ENCODE measurements at regions not wholly inside any gene's neighbourhood (a gene's known extent, or its start where the extent isn't known, plus 50 kb on each side); places are given as distances from the start of the nearest gene placed in this dataset.
"Not testable (repeated sequence)": the region's sequence is repeated elsewhere in the genome, so short reads cannot be mapped to it uniquely, and the experiment has no call there.

DNA sequence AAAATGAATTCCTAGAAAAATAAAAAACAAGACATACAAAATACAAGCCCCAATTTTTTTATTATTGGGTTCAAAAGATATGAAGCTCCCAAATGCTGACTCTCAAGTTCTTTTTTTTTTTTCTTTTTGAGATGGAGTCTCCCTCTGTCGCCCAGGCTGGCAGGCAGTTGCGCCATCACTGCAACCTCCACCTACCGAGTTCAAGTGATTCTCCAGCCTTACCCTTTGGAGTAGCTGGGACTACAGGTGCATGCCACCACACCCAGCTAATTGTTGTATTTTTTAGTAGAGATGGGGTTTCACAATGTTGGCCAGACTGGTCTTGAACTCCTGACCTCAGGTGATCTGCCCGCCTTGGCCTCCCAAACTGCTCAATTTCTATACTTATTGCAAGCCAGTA lies 600.6 kb downstream of the BCOR start:
- H3K9ac ChIP-seq (ENCODE audit: low read length in 2 of 2); H3K4me1 ChIP-seq (ENCODE audit: control insufficient read depth, insufficient read depth, low read length); H3K36me3 ChIP-seq (ENCODE audit: control insufficient read depth in 2 of 2, insufficient read depth in 2 of 2, low read length in 2 of 2); H3K27ac ChIP-seq (ENCODE audit: low read length); H3K9me3 ChIP-seq (ENCODE audit: control insufficient read depth in 2 of 2, low read length in 2 of 2); H3K4me3 ChIP-seq (ENCODE audit: low read length in 2 of 2): not testable (repeated sequence)
- H3K27me3 ChIP-seq (ENCODE audit: control insufficient read depth in 1 of 2, insufficient read depth in 2 of 2, low read length in 2 of 2), result peaks cover 0 to 15% of the 10 kb centered on the region in 2 donors

DNA sequence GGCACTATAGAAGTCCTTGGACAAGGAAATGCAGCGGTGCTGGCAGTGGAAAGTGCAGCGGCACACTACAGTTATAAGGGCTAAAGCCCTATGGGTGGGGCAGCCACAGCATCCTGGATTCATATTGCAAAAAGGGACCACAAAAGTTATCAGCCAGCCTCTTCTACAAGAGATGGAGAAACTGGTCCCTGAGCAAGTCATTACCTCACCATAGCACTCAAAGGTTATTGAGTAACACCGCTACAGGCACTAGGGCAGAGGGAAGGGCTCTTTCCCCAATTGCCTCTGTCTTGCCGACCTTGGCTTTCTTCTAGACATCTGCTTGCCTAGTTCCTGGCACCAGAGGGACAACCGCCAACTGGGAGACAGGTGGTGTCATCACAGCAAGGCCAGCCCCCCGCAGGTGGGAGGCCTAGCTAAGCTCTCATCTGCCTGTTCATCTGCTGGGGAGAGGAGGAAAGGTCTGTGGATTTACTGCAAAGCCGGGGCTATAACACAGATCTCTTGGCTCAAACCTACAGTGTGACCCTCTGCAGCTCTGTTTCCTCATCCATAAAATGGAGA lies 600.0 kb downstream of the BCOR start:
- Histone ChIP-seq H3K9ac (ENCODE audit: low read length in 2 of 2) (no peak overlapping the region), H3K4me3 (ENCODE audit: low read length in 2 of 2) (no peak overlapping the region), H3K27ac (ENCODE audit: low read length) (no peak overlapping the region)

DNA sequence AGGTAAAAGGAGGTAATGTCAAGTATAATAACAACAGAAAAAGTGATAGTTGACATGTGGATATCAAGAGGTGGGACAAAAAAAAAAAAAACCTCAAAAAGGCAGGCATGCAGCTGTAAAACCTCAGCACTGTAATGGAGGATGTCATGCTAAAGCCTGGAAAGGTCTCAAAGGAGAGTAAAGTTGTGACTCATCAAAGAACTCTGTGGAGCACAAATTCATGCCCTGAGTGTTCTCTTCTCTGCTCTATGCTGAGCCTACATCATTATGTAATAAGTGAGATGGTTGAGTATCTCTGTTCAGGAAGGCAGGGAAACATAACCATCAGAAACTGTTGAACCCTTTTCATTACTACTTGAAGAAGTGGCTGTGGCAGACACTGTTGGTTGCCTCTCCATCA lies 597.8 kb downstream of the BCOR start:
- peaks cover 0 to 9% of the 10 kb centered on the region in 2 donors for H3K27me3 ChIP-seq (ENCODE audit: control insufficient read depth in 1 of 2, insufficient read depth in 2 of 2, low read length in 2 of 2)
- H3K36me3 ChIP-seq (ENCODE audit: control insufficient read depth in 2 of 2, insufficient read depth in 2 of 2, low read length in 2 of 2), result no peaks in the 10 kb centered on the region
- no peak overlapping the region for H3K4me3 ChIP-seq (ENCODE audit: low read length in 2 of 2)
- no peak overlapping the region for H3K9ac ChIP-seq (ENCODE audit: low read length in 2 of 2)
- no peaks in the 10 kb centered on the region for H3K4me1 ChIP-seq (ENCODE audit: control insufficient read depth, insufficient read depth, low read length)
- H3K9me3 ChIP-seq (ENCODE audit: control insufficient read depth in 2 of 2, low read length in 2 of 2), result peaks cover 0 to 8% of the 10 kb centered on the region in 2 donors
- H3K27ac ChIP-seq (ENCODE audit: low read length), result no peak overlapping the region

More for the DNA sequence above, 600.0 kb downstream of the BCOR start:
- Histone ChIP-seq H3K36me3 (ENCODE audit: control insufficient read depth in 2 of 2, insufficient read depth in 2 of 2, low read length in 2 of 2) (no peaks in the 10 kb centered on the region), H3K9me3 (ENCODE audit: control insufficient read depth in 2 of 2, low read length in 2 of 2) (peaks cover 0 to 8% of the 10 kb centered on the region in 2 donors), H3K27me3 (ENCODE audit: control insufficient read depth in 1 of 2, insufficient read depth in 2 of 2, low read length in 2 of 2) (peaks cover 0 to 14% of the 10 kb centered on the region in 2 donors), H3K4me1 (ENCODE audit: control insufficient read depth, insufficient read depth, low read length) (peaks cover 3% of the 10 kb centered on the region)

- Histone ChIP-seq H3K4me1 (ENCODE audit: control insufficient read depth, insufficient read depth, low read length) (no peaks in the 10 kb centered on the region), H3K9me3 (ENCODE audit: control insufficient read depth in 2 of 2, low read length in 2 of 2) (peaks cover 0 to 8% of the 10 kb centered on the region in 2 donors), H3K27ac (ENCODE audit: low read length) (no peak overlapping the region)
These were observed 595.9 kb downstream of the BCOR start for GRCh38 chrX:39501822-39502221.

DNA sequence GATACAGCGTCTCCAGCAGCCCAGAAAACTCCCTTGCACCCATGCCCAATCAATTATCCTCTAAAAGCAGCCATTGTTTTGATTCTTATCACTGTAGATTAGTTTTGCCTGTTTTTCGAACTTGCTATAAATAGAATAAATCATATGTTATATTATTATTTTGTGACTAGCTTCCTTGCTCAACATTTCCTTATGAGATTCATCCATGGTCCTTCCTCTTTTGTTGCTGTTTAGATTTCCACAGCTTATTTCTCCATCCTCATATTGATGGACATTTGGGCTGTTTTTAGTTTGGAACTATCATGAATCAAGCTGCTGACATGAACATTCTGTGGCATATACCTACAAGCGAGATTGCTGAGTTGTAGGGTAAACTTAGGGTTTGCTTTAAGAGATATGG lies 595.3 kb downstream of the BCOR start:
- H3K27ac ChIP-seq (ENCODE audit: low read length), result no peak overlapping the region
- H3K36me3 ChIP-seq (ENCODE audit: control insufficient read depth in 2 of 2, insufficient read depth in 2 of 2, low read length in 2 of 2), result no peaks in the 10 kb centered on the region
- H3K9ac ChIP-seq (ENCODE audit: low read length in 2 of 2), result no peak overlapping the region
- H3K9me3 ChIP-seq (ENCODE audit: control insufficient read depth in 2 of 2, low read length in 2 of 2), result peaks cover 0 to 8% of the 10 kb centered on the region in 2 donors
- no peaks in the 10 kb centered on the region for H3K4me1 ChIP-seq (ENCODE audit: control insufficient read depth, insufficient read depth, low read length)
- no peak overlapping the region for H3K4me3 ChIP-seq (ENCODE audit: low read length in 2 of 2)
- H3K27me3 ChIP-seq (ENCODE audit: control insufficient read depth in 1 of 2, insufficient read depth in 2 of 2, low read length in 2 of 2), result peaks cover 0 to 7% of the 10 kb centered on the region in 2 donors

More at GRCh38 chrX:39501822-39502221, 595.9 kb downstream of the BCOR start:
- H3K4me3 ChIP-seq (ENCODE audit: low read length in 2 of 2), result no peak overlapping the region
- H3K9ac ChIP-seq (ENCODE audit: low read length in 2 of 2), result no peak overlapping the region
- H3K27me3 ChIP-seq (ENCODE audit: control insufficient read depth in 1 of 2, insufficient read depth in 2 of 2, low read length in 2 of 2), result peaks cover 0 to 8% of the 10 kb centered on the region in 2 donors
- no peaks in the 10 kb centered on the region for H3K36me3 ChIP-seq (ENCODE audit: control insufficient read depth in 2 of 2, insufficient read depth in 2 of 2, low read length in 2 of 2)

DNA sequence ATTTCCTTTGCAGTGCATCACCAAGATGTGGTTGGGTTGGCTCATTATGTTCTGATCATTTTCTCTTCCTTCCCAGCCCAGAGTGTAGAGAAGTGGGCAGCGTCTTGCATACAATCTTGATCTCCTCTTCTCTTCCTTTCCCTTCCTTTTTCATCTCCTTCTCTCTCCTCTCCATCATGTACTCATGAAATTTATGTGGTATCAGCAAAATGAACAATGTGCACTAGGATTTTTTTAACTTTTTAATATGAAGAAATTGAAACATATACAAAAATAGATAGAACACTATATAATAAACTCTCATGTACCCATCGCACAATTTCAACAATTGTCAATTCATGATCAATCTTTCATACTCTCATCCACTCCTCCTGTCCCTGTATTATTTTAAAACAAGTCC lies 593.5 kb downstream of the BCOR start:
- no peak overlapping the region for H3K4me3 ChIP-seq (ENCODE audit: low read length in 2 of 2)
- no peak overlapping the region for H3K9ac ChIP-seq (ENCODE audit: low read length in 2 of 2)
- H3K36me3 ChIP-seq (ENCODE audit: control insufficient read depth in 2 of 2, insufficient read depth in 2 of 2, low read length in 2 of 2), result no peaks in the 10 kb centered on the region
- no peaks in the 10 kb centered on the region for H3K4me1 ChIP-seq (ENCODE audit: control insufficient read depth, insufficient read depth, low read length)
- H3K27ac ChIP-seq (ENCODE audit: low read length), result no peak overlapping the region
- H3K27me3 ChIP-seq (ENCODE audit: control insufficient read depth in 1 of 2, insufficient read depth in 2 of 2, low read length in 2 of 2), result peaks cover 0 to 5% of the 10 kb centered on the region in 2 donors
- H3K9me3 ChIP-seq (ENCODE audit: control insufficient read depth in 2 of 2, low read length in 2 of 2), result peaks cover 0 to 19% of the 10 kb centered on the region in 2 donors

GRCh38 chrX:39504850-39505259 lies 592.9 kb downstream of the BCOR start:
- Histone ChIP-seq H3K4me1 (ENCODE audit: control insufficient read depth, insufficient read depth, low read length) (no peaks in the 10 kb centered on the region), H3K27me3 (ENCODE audit: control insufficient read depth in 1 of 2, insufficient read depth in 2 of 2, low read length in 2 of 2) (peaks cover 0 to 5% of the 10 kb centered on the region in 2 donors), H3K4me3 (ENCODE audit: low read length in 2 of 2) (no peak overlapping the region), H3K9me3 (ENCODE audit: control insufficient read depth in 2 of 2, low read length in 2 of 2) (peaks cover 0 to 24% of the 10 kb centered on the region in 2 donors), H3K9ac (ENCODE audit: low read length in 2 of 2) (no peak overlapping the region), H3K36me3 (ENCODE audit: control insufficient read depth in 2 of 2, insufficient read depth in 2 of 2, low read length in 2 of 2) (no peaks in the 10 kb centered on the region), H3K27ac (ENCODE audit: low read length) (no peak overlapping the region)

GRCh38 chrX:39506131-39506530 lies 591.6 kb downstream of the BCOR start:
- Histone ChIP-seq H3K27me3 (ENCODE audit: control insufficient read depth in 1 of 2, insufficient read depth in 2 of 2, low read length in 2 of 2) (peaks cover 0 to 5% of the 10 kb centered on the region in 2 donors), H3K9ac (ENCODE audit: low read length in 2 of 2) (no peak overlapping the region), H3K27ac (ENCODE audit: low read length) (no peak overlapping the region), H3K4me3 (ENCODE audit: low read length in 2 of 2) (no peak overlapping the region), H3K4me1 (ENCODE audit: control insufficient read depth, insufficient read depth, low read length) (no peaks in the 10 kb centered on the region), H3K9me3 (ENCODE audit: control insufficient read depth in 2 of 2, low read length in 2 of 2) (peaks cover 0 to 16% of the 10 kb centered on the region in 2 donors), H3K36me3 (ENCODE audit: control insufficient read depth in 2 of 2, insufficient read depth in 2 of 2, low read length in 2 of 2) (no peaks in the 10 kb centered on the region)

- H3K4me1 ChIP-seq (ENCODE audit: control insufficient read depth, insufficient read depth, low read length), result no peaks in the 10 kb centered on the region
- H3K27ac ChIP-seq (ENCODE audit: low read length), result no peak overlapping the region
- H3K9me3 ChIP-seq (ENCODE audit: control insufficient read depth in 2 of 2, low read length in 2 of 2), result peaks cover 0 to 16% of the 10 kb centered on the region in 2 donors
- no peaks in the 10 kb centered on the region for H3K36me3 ChIP-seq (ENCODE audit: control insufficient read depth in 2 of 2, insufficient read depth in 2 of 2, low read length in 2 of 2)
- H3K4me3 ChIP-seq (ENCODE audit: low read length in 2 of 2), result no peak overlapping the region
- no peak overlapping the region for H3K9ac ChIP-seq (ENCODE audit: low read length in 2 of 2)
- H3K27me3 ChIP-seq (ENCODE audit: control insufficient read depth in 1 of 2, insufficient read depth in 2 of 2, low read length in 2 of 2), result peaks cover 0 to 5% of the 10 kb centered on the region in 2 donors
These were observed 590.7 kb downstream of the BCOR start for GRCh38 chrX:39507034-39507433.

DNA sequence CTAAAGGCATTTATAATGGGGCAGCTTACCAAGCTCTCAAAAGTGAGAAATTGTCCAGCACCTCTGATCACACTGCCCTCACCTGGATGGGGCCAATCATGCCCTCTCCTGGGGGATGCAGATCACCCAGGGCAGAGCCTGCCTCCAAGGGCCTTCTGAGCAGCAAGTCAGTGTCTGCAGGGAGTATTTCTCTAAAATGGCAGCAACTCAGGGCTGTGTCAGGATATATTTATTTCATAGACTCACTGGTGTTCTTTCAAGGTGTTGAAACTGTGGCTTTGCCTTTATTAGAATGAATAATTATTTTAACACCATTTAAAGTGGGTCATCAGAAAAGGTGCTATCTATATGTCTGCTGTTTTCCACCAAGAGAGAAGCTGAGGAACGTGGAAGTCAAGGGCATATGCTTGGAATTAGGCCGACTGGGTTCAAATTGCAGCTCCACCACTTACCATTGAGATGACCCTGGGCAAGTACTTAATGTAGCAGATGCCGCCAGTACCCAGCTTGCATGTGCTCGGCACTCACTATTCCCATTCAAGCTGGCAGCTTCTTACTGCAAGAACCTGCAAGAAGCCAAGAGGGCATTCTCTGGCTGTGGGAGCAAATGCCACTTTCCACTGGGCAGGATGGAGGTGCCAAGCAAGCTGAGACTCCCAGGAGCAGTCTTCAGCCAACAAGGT lies 590.0 kb downstream of the BCOR start:
- no peaks in the 10 kb centered on the region for H3K36me3 ChIP-seq (ENCODE audit: control insufficient read depth in 2 of 2, insufficient read depth in 2 of 2, low read length in 2 of 2)
- H3K27me3 ChIP-seq (ENCODE audit: control insufficient read depth in 1 of 2, insufficient read depth in 2 of 2, low read length in 2 of 2), result peaks cover 0 to 5% of the 10 kb centered on the region in 2 donors
- H3K9ac ChIP-seq (ENCODE audit: low read length in 2 of 2), result no peak overlapping the region
- no peak overlapping the region for H3K4me3 ChIP-seq (ENCODE audit: low read length in 2 of 2)
- H3K27ac ChIP-seq (ENCODE audit: low read length), result no peak overlapping the region
- H3K9me3 ChIP-seq (ENCODE audit: control insufficient read depth in 2 of 2, low read length in 2 of 2), result peaks cover 0 to 16% of the 10 kb centered on the region in 2 donors
- no peaks in the 10 kb centered on the region for H3K4me1 ChIP-seq (ENCODE audit: control insufficient read depth, insufficient read depth, low read length)

DNA sequence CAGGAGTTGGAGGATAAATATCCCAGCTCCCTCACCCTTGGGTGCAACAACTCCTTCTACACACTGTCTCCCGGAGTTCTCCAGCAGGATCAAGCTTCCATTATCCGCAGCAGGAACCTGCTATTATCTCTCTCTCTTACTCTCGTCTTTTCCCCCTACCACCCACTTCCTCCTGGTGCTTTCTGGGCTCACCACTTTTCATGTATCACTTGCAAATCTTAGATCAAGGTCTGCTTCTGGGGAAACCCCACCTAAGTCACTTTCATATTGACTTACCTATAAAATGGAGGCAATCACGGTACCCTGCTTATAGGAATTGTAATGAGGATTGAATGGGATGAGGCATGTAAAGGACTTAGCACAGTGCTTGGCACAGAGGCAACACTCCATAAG lies 589.5 kb downstream of the BCOR start:
- H3K9me3 ChIP-seq (ENCODE audit: control insufficient read depth in 2 of 2, low read length in 2 of 2), result peaks cover 0 to 19% of the 10 kb centered on the region in 2 donors
- H3K4me3 ChIP-seq (ENCODE audit: low read length in 2 of 2), result no peak overlapping the region
- H3K4me1 ChIP-seq (ENCODE audit: control insufficient read depth, insufficient read depth, low read length), result no peaks in the 10 kb centered on the region
- no peaks in the 10 kb centered on the region for H3K36me3 ChIP-seq (ENCODE audit: control insufficient read depth in 2 of 2, insufficient read depth in 2 of 2, low read length in 2 of 2)
- H3K27ac ChIP-seq (ENCODE audit: low read length), result no peak overlapping the region
- H3K27me3 ChIP-seq (ENCODE audit: control insufficient read depth in 1 of 2, insufficient read depth in 2 of 2, low read length in 2 of 2), result peaks cover 0 to 8% of the 10 kb centered on the region in 2 donors
- H3K9ac ChIP-seq (ENCODE audit: low read length in 2 of 2), result no peak overlapping the region
